ENCODE measurements at regions not wholly inside any gene's neighbourhood (a gene's known extent, or its start where the extent isn't known, plus 50 kb on each side); places are given as distances from the start of the nearest gene placed in this dataset.

GRCh38 chr16:55225972-55226542 lies 97.9 kb upstream of the IRX6 start:
- Histone ChIP-seq H3K9me2 (replicated peaks; ENCODE audit: low read length) (no peaks in the 10 kb centered on the region), H3K4me2 (ENCODE audit: low read length) (no peak overlapping the region), H3K27me3 (ENCODE audit: low read length) (no peaks in the 10 kb centered on the region), H3F3A (ENCODE audit: low read length, unreplicated experiment) (no peaks in the 10 kb centered on the region), H4K20me1 (ENCODE audit: low read length) (no peaks in the 10 kb centered on the region), H3K4me1 (ENCODE audit: insufficient read depth, low read length) (no peaks in the 10 kb centered on the region), H3K36me3 (ENCODE audit: low read depth, low read length) (no peaks in the 10 kb centered on the region), H3K9me3 (ENCODE audit: low read length) (no peaks in the 10 kb centered on the region), H3K4me3 (ENCODE audit: low read length) (no peak overlapping the region), H2AFZ (ENCODE audit: low read length) (no peak overlapping the region), H3K27ac (ENCODE audit: low read length) (no peak overlapping the region), H3K9ac (ENCODE audit: low read length) (no peak overlapping the region), H3K79me2 (ENCODE audit: low read length) (no peaks in the 10 kb centered on the region)
- DNase-seq (no peak), ATAC-seq (no peak)
- ChIA-PET POLR2A (ENCODE audit: unreplicated experiment) (no interaction called here), CTCF (no interaction called here)
- BruUV-seq (replicated peaks), result no TSS peak
- TF ChIP-seq CTCF (conservative IDR thresholded peaks at IDR 0.05; ENCODE audit: low read depth, low read length), result no peak
- TF ChIP-seq EZH2phosphoT487 (IDR thresholded peaks at IDR 0.05; ENCODE audit: borderline replicate concordance, low read length), result no peak
- no peak for TF ChIP-seq EZH2 (IDR thresholded peaks at IDR 0.05; ENCODE audit: low read length, unreplicated experiment)
- intact Hi-C loops (cut with micrococcal nuclease), result no loop called here

- Histone ChIP-seq H2AFZ (ENCODE audit: low read length) (no peak overlapping the region), H3K36me3 (ENCODE audit: low read depth, low read length) (no peaks in the 10 kb centered on the region), H4K20me1 (ENCODE audit: low read length) (no peaks in the 10 kb centered on the region), H3K4me3 (ENCODE audit: low read length) (no peak overlapping the region), H3F3A (ENCODE audit: low read length, unreplicated experiment) (no peaks in the 10 kb centered on the region), H3K4me1 (ENCODE audit: insufficient read depth, low read length) (no peaks in the 10 kb centered on the region), H3K27me3 (ENCODE audit: low read length) (no peaks in the 10 kb centered on the region), H3K4me2 (ENCODE audit: low read length) (no peak overlapping the region), H3K27ac (ENCODE audit: low read length) (no peak overlapping the region), H3K9me3 (ENCODE audit: low read length) (no peaks in the 10 kb centered on the region), H3K9me2 (replicated peaks; ENCODE audit: low read length) (no peaks in the 10 kb centered on the region), H3K79me2 (ENCODE audit: low read length) (no peaks in the 10 kb centered on the region), H3K9ac (ENCODE audit: low read length) (no peak overlapping the region)
- ATAC-seq, result no peak
- BruUV-seq (replicated peaks), result no TSS peak
- ChIA-PET CTCF (no interaction called here), POLR2A (ENCODE audit: unreplicated experiment) (no interaction called here)
- DNase-seq, result no peak
- no peak for TF ChIP-seq EZH2phosphoT487 (IDR thresholded peaks at IDR 0.05; ENCODE audit: borderline replicate concordance, low read length)
- no peak for TF ChIP-seq EZH2 (IDR thresholded peaks at IDR 0.05; ENCODE audit: low read length, unreplicated experiment)
- no peak for TF ChIP-seq CTCF (conservative IDR thresholded peaks at IDR 0.05; ENCODE audit: low read depth, low read length)
- intact Hi-C loops (cut with micrococcal nuclease), result no loop called here
These were observed 91.2 kb upstream of the IRX6 start for GRCh38 chr16:55232822-55233221.

GRCh38 chr16:55233464-55233863 lies 90.5 kb upstream of the IRX6 start:
- no peak for DNase-seq
- no peak for ATAC-seq
- H3K4me1 ChIP-seq (ENCODE audit: insufficient read depth, low read length), result no peaks in the 10 kb centered on the region
- ChIA-PET CTCF (no interaction called here), POLR2A (ENCODE audit: unreplicated experiment) (no interaction called here)
- H3K9me3 ChIP-seq (ENCODE audit: low read length), result no peaks in the 10 kb centered on the region
- no TSS peak for BruUV-seq (replicated peaks)
- no peaks in the 10 kb centered on the region for H3K27me3 ChIP-seq (ENCODE audit: low read length)
- no peak overlapping the region for H3K4me2 ChIP-seq (ENCODE audit: low read length)
- TF ChIP-seq CTCF (conservative IDR thresholded peaks at IDR 0.05; ENCODE audit: low read depth, low read length), result no peak
- no peak for TF ChIP-seq EZH2 (IDR thresholded peaks at IDR 0.05; ENCODE audit: low read length, unreplicated experiment)
- no peak for TF ChIP-seq EZH2phosphoT487 (IDR thresholded peaks at IDR 0.05; ENCODE audit: borderline replicate concordance, low read length)
- H4K20me1 ChIP-seq (ENCODE audit: low read length), result no peaks in the 10 kb centered on the region
- no peaks in the 10 kb centered on the region for H3K9me2 ChIP-seq (replicated peaks; ENCODE audit: low read length)
- H3F3A ChIP-seq (ENCODE audit: low read length, unreplicated experiment), result no peaks in the 10 kb centered on the region
- no peak overlapping the region for H2AFZ ChIP-seq (ENCODE audit: low read length)
- H3K4me3 ChIP-seq (ENCODE audit: low read length), result no peak overlapping the region
- no peaks in the 10 kb centered on the region for H3K79me2 ChIP-seq (ENCODE audit: low read length)
- H3K36me3 ChIP-seq (ENCODE audit: low read depth, low read length), result no peaks in the 10 kb centered on the region
- no peak overlapping the region for H3K9ac ChIP-seq (ENCODE audit: low read length)
- no peak overlapping the region for H3K27ac ChIP-seq (ENCODE audit: low read length)
- intact Hi-C loops (cut with micrococcal nuclease), result no loop called here
